HG02623 (cell line): ENCODE measurements at regions not wholly inside any gene's neighbourhood (a gene's known extent, or its start where the extent isn't known, plus 50 kb on each side); places are given as distances from the start of the nearest gene placed in this dataset.

ENCODE experiments used
- ATAC-seq: cut with Tn5 transposase; IDR thresholded peaks from one replicate; pipeline ENCODE4 v1.9.1; 2021; ENCODE audit warnings: moderate library complexity; ENCODE audit not compliant: unreplicated experiment

GRCh38 chr9:14399756-14400657 is 86.1 kb upstream of the NFIB start:
- ATAC-seq: no peak

- ATAC-seq: no peak
These were observed 84.5 kb upstream of the NFIB start for GRCh38 chr9:14398473-14398872.

- no peak for ATAC-seq
These were observed 82.2 kb upstream of the NFIB start for GRCh38 chr9:14396171-14396570.

GRCh38 chr9:14395317-14396082 is 81.6 kb upstream of the NFIB start:
- ATAC-seq: no peak

GRCh38 chr9:14393418-14393817 is 79.5 kb upstream of the NFIB start:
- ATAC-seq: no peak

- no peak for ATAC-seq
These were observed 77.7 kb upstream of the NFIB start for GRCh38 chr9:14391620-14392019.

- ATAC-seq: no peak
These were observed 75.7 kb upstream of the NFIB start for GRCh38 chr9:14389657-14390056.

DNA sequence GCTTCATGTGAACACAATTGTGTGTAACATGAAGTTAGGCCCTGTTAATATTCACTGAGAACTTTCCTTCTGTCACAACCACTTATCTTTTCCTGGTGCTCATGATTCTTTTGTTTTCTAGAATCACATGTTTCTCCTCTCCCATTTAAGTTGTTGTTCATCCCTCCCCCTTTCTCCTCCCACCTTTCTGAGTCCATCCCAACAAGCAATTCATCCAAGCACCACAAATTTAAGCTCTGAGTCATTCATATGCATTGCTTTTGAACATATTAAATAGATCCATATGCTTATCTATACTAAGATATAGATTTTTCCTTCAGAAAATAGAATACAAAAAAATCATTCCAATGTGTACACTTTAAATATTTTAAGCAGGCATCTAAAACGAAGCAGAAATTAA is 75.2 kb upstream of the NFIB start:
- no peak for ATAC-seq

GRCh38 chr9:14383773-14384172 is 69.8 kb upstream of the NFIB start:
- no peak for ATAC-seq

DNA sequence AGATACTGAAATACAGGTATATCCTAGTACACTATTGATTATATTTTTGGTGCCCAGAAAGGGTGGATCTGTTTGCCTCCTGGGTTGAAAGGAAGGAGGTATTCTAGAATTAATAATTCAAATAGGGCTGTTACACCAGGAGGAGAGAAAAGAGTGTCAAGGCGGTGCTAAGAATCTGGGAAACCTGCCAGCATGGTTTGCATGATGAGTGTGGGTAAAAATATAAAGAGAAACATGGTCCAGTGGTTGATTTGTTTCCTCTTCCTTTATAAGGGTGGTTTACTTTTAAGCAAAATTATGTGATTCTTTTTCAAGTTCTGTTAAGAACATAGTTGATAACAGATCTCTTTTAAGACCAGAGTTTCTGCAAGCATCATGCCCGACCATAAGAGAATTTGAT is 69.4 kb upstream of the NFIB start:
- ATAC-seq: no peak

GRCh38 chr9:14380061-14380836 is 66.3 kb upstream of the NFIB start:
- no peak for ATAC-seq

DNA sequence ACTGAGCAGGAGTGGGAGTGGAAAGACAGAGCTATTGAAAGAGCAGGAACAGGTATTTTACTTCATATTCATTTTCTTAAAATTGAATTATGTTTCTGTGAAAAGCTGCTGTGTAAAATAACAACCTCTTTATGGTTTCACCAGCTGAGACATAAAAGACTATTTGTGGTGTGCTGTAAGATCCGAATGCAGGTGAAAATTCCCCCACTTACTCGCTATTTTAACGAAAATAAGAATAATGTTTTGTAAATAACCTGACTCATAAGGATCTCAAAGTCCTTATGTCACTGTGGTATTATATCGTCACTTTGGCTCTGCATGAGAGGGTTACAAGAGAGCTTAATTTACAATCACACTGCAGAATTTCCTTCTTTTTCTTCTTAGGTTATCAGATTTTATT is 65.3 kb upstream of the NFIB start:
- ATAC-seq: no peak

- ATAC-seq: no peak
These were observed 59.8 kb upstream of the NFIB start for GRCh38 chr9:14373706-14374105.

DNA sequence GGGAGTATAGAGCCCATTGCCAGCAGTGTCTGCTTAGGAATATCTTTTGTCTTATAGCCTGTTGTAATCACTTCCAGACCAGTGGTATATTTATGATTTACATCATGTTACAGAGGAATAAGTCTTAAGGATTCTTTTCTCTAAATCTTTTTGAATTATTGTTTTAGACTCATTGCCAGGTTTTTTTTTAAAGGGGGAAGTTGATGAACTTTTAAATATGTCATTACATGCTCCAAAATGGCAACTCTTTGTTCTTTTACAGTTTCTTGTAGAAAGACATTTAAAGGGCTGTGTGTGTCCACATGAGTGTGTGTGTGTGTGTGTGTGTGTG is 59.4 kb upstream of the NFIB start:
- ATAC-seq: no peak

- no peak for ATAC-seq
These were observed 58.7 kb upstream of the NFIB start for GRCh38 chr9:14372437-14373335.

DNA sequence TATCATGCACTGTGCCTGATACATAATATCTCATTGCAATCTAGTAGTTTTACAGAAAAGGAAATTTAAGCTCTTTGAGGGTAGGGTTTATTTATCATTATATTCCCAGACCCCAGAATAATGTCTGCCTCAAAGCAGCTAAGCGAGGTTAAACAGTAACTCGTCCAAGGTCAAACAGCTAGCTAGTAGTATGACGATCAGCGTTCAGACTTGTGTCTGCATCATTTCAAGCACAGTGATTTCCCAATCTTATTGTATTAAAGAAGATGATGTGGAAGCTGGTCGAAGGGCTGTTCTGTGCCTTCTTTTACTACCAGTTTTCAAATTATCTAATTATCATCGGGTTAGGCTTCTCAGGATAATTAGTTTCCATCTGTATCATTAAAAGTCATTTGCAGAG is 55.1 kb upstream of the NFIB start:
- no peak for ATAC-seq

GRCh38 chr9:14366076-14366475 is 52.1 kb upstream of the NFIB start:
- no peak for ATAC-seq

DNA sequence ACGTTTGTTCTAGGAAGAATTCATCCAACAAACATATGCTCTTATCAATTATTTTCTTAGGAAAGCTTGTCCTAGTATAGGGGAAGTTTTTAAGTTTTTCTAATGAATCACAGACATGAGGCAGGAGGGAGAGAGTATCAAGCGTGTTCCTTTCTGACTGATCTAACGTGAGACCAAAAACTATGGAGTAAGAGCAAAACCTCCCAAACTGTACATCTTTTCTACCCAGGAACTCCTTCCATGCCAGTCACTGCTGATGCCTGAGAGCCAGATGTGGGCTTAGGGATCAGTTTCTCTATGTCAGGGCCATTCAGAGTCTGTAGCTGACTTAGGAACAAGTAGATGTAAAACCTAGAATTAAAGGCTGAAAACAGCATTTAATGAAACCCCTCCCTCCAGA is 51.7 kb upstream of the NFIB start:
- ATAC-seq: no peak
